Stimulated activated CD8-positive, alpha-beta memory T cell treated with anti-CD3 and anti-CD28 coated beads, Interleukin-4, amount 100 ng/mL, for 24 hours (primary cell): ENCODE measurements at regions not wholly inside any gene's neighbourhood (a gene's known extent, or its start where the extent isn't known, plus 50 kb on each side); places are given as distances from the start of the nearest gene placed in this dataset.
"Not testable (repeated sequence)": the region's sequence is repeated elsewhere in the genome, so short reads cannot be mapped to it uniquely, and the experiment has no call there.

ENCODE experiments used
- DNase-seq: peaks from one replicate; pipeline ENCODE4 v3.0.0-alpha.2; 2020; ENCODE audit warnings: low read depth

DNA sequence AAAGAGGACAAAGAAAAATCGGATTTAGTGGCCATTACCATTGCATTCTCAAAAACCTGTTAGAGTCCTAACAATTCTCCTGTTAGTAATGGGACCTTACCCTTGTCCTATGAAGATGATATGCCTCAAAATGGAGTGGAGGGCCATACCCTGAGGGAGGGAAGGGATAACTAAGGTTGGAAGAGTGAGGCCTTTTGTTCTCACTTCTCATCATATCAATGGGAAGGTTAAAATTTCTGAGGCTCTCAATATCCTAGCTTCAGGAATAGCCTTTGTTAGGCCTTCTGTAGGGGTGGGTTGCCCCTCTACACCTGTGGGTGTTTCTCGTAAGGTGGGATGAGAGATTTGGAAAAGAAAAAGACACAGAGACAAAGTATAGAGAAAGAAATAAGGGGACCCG, 109.4 kb upstream of the SGIP1 start:
- not testable (repeated sequence) for DNase-seq

DNA sequence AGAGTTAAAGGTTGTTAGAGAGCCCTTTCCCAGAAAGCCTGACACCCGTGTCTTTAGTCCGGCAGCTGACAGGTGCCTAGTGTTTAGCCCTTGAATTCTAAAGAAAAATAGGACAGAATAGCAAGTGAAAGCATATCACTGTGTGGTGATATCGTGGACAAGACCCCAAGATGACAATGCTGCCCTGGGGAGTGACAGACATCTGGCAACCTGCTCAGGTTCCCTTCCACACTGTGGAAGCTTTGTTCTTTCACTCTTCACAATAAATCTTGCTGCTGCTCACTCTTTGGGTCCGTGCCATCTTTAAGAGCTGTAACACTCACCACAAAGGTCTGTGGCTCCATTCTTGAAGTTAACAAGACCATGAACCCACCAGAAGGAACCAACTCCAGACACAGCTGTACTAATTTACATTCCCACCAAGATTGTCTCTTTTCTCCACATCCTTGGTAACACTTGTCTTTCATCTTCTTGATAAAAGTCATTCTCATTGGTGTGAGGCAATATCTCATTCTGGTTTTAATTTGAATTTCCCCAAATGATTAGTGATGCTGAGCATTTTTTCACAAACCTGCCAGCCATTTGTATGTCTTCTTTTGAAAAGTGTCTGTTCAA, 107.6 kb upstream of the SGIP1 start:
- no peak for DNase-seq

DNA sequence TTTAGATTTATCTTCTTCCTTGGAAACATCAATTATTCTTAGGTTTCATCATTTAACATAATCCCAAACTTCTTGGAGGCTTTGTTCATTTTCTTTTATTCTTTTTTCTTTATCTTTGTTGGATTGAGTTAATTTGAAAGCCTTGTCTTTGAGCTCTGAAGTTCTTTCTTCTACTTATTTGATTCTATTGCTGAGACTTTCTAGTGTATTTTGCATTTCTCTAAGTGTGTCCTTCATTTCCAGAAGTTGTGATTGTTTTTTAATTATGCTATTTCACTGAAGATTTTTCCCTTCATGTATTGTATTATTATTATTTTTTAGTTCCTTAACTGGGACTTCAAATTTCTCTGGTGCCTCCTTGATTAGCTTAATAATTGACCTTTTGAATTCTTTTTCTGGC, 103.1 kb upstream of the SGIP1 start:
- not testable (repeated sequence) for DNase-seq

GRCh38 chr1:66431999-66432398, 102.0 kb upstream of the SGIP1 start:
- DNase-seq = no peak

DNA sequence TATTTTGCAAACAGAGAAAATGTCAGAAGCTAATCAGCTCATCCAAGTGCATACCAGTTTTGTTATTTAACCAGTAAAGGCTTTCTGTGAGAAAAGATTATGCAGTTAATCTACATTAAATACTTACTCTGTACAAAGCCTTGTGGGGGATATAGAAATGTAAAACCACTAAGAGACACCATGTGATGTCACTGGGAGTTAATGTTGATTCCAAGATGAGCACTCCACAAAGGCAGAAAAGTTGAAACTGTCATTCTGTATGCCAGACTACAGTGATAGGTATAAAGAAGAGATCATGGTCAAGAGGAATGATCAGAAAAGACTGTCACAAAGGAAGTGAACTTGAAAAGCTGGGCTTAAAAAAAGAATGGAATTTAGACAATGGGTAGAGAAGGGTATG, 100.3 kb upstream of the SGIP1 start:
- DNase-seq = no peak

- no peak for DNase-seq
These were observed 99.9 kb upstream of the SGIP1 start for GRCh38 chr1:66434096-66434495.

DNA sequence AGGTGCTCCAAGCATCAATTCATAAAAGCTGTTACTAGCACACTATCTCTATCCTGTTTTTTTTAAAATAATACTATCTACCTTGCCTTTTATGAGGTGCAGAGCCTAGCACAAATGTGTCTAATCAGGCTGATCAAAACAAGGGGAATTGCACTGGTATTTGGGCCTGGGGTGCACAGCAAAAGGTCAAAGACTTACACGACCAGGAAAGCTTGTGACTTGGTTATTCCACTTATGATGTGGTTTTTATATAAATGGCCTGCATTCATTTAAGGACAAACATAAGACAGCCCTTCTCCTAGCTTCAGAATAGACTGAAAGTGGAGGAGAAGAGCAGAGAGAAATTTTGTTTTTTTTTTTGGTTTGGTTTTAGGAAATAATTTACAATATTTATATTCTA, 98.4 kb upstream of the SGIP1 start:
- DNase-seq = no peak

GRCh38 chr1:66436378-66437135, 97.4 kb upstream of the SGIP1 start:
- DNase-seq = peak; percentile 16

DNA sequence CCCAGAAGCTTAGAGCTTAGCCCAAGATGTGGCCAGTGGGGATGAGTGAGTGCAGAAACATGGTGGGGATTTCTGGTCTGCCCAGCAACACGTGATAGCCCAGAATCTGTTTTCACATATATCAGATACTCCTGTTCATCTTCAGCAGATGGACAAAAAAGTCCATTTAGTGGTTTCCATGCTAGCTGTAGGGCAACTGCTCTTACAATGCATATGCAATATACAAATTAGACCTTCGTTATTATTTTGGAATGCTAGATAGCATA, 96.9 kb upstream of the SGIP1 start:
- DNase-seq = no peak

DNA sequence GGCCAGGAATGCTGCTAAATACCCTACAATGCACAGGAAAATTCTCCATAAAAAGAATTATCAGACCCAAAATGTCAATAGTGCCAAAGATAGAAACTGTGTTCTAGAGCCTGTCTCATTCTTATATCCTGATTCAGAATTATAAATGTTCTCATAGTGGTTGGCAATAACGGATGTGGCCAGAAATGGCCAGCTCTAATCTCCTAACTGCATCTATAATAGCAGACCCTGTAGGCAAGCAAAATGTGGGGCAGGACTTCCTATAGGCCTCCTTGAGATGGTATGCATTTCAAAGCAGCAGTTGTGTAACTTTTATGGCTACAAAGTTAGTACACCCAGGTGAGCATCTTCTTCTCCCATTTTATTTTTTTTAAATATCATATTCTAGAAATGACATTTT, 95.9 kb upstream of the SGIP1 start:
- no peak for DNase-seq

DNA sequence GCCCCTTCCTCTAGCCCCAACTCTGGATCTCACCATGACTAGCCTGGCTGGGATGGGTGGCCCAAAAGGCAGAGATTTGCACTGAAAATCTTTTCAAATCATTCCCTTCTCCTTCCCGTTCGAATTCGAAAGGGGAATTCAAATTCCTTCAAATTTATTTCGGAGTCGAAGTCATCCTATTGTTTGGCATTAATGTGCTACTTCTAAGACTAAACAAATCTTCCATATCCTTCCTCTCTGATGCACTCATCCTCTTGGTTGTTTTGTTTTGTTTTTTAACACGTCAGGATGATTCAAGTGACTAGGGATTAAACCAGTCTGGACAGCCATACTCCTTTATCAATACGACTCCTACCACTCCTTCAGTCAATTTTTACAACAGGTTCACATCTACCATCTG, 95.5 kb upstream of the SGIP1 start:
- no peak for DNase-seq

GRCh38 chr1:66439031-66439740, 94.8 kb upstream of the SGIP1 start:
- no peak for DNase-seq

- DNase-seq = no peak
These were observed 90.2 kb upstream of the SGIP1 start for GRCh38 chr1:66443793-66444192.

GRCh38 chr1:66444438-66445265, 89.3 kb upstream of the SGIP1 start:
- no peak for DNase-seq

DNA sequence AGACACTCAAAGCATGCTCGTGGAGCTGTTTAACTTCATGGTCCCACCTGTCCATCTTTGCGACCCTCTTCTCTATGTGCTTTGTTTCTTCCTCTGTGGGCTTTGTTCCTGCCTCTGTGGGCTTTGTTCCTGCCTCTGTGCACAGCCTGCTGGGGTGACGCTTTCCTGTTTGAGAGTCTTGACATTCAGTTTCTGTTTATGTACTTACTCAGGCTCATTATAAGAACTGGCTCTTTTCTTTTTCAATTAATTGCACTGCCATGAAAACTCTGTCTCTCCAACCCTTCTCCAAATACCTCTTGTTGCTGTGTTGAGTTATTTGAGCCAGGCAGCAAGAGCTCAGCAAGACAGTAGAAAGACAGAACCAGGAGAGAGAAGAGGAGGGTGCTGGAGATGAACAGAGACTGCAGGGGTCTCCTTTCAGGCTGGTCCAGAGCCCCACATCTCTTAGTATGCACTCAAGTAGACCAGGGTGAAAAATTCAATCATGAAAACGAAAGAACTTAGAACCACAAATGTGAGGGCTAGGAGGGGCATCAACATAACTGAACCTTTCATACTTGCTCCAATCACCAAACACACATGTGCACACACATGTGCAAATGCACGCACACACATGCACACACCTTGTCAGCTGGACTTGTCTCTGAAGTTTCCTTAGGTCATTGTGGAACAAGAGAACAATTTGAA, 88.3 kb upstream of the SGIP1 start:
- peak; percentile 18 for DNase-seq

DNA sequence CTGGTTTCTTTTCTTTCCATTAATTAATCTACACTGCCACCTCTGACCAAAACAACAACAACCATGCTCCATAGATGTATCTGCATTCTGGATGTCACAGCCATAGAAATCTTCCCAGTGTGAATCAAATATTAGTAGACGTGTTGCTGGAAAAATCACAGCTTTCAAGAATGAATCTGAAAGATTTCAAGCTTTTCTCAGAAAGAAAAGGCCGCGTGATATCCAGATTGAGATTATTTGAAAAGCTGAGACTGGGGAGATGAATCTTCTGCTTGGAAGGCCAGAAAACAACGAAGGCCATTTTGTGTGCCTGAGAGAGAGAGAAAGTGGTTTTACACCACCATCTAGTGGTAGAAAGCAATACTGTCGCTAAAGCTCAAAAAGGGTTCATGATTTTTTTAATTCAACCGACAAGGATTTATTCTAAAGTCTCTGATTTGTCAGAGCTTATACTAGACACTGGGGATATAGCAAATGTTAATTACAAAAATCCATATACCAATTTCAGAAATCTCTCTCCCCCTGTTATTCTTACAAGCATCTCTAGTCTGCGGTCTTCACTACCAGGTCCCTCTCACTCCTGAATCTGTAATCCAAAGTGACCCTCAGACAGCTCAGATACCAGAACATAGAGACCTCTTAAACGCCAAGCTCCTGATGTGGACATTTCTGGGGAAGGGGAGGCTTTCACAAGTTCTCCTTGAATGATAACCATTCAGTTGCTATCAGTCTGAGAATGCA, 87.5 kb upstream of the SGIP1 start:
- DNase-seq = no peak

DNA sequence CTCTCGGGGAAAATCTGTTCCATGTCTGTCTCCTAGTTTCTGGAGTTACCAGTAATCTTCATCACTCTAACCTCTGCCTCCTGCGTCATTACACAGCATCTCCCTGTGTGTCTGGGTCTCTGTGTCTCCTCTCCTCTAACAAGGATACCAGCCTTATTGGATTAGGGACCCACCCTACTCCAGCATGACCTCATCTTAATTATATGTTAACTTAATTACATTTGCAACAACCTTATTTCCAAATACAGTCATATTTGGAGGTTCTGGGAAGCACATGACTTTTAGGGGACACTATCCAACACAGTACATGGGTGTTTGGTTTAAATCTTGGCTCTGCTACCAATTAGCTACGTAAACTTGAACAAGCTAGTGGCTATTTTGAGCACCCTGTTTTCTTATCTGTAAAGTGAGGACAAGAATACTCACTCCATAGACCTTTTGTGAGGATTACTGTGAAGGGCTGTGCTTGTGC, 83.9 kb upstream of the SGIP1 start:
- DNase-seq = no peak

DNA sequence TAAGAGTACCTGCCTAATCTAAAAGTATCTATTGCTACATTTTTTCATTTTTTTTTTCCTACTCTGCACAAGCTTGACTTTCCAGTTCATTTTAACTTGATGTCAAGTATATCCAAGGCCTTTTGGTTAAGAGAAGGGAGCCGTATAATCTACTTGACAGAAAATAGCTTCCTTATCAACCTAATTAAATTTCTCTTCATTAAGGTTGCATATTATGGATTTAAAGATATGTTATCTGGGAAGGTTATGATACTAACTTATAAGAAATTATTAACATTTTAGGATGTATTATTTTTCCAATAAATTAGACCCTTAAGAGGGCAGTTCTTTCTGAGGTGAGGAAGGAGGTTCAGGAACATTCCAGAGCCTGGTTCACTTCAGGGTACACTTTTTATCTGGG, 83.1 kb upstream of the SGIP1 start:
- DNase-seq = no peak

GRCh38 chr1:66452162-66452561, 81.8 kb upstream of the SGIP1 start:
- DNase-seq = no peak

DNA sequence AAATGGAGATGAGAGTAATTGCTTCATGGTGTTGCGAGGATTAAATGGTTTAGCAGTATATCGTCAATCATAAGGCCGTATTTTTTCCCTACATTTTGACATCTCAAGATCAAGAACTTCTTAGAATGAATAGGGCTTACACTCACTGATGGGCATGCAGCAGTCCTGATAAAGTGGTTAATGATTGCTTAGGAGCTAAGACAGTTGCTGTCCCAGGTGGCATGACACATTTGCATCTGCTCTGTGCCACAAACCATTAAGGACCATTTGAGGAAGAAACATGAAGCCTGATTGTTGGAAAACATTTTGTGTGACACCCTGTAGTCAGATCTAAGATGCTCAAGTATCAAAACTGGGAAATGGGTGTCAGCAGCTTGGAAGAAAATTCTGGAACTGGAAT, 81.0 kb upstream of the SGIP1 start:
- DNase-seq = no peak

DNA sequence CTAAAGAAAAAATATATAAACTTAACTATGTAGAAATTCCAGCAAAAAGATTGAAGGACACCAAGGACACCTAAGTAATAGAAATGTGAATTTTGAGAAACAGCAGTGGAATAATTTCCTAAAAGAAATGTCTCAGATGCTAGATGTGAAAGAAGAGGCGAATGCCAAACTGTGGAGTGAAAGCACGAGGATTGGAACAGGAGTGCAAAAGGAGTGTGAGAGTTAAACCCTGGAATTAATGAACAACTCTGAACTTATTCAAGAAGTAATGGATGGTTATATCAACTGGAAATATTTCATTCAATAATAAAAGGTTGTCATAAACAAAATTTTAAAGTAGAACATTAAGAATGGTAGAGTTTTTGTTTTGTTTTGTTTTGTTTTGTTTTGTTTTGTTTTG, 78.5 kb upstream of the SGIP1 start:
- no peak for DNase-seq
